ENCODE measurements at regions not wholly inside any gene's neighbourhood (a gene's known extent, or its start where the extent isn't known, plus 50 kb on each side); places are given as distances from the start of the nearest gene placed in this dataset.

DNA sequence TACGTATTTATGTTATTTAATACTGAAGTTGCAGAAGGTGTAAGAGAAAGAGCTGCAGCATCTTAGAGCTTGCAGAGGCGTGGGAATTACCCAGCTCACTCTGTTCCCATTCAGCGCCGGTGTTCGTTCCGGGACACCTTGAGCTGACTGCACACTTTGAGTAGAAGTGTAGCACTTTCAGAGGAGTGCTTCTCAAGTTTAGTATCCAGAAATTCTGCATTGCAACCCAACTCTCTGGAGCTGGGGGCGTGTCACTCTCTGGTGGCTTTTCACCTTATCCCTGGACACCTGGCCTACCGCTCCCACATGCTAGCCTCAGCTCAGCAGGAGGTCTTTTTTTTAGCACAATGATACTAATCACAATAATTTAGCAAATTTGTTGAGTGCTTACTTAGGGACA is 66.4 kb upstream of the SHH start:
- peaks cover 2% of the 10 kb centered on the region for H3K9me3 ChIP-seq (ENCODE audit: low read depth, low read length)
- no peak overlapping the region for H3K4me2 ChIP-seq (ENCODE audit: insufficient read depth, low read length)
- TF ChIP-seq, protein P1, sequence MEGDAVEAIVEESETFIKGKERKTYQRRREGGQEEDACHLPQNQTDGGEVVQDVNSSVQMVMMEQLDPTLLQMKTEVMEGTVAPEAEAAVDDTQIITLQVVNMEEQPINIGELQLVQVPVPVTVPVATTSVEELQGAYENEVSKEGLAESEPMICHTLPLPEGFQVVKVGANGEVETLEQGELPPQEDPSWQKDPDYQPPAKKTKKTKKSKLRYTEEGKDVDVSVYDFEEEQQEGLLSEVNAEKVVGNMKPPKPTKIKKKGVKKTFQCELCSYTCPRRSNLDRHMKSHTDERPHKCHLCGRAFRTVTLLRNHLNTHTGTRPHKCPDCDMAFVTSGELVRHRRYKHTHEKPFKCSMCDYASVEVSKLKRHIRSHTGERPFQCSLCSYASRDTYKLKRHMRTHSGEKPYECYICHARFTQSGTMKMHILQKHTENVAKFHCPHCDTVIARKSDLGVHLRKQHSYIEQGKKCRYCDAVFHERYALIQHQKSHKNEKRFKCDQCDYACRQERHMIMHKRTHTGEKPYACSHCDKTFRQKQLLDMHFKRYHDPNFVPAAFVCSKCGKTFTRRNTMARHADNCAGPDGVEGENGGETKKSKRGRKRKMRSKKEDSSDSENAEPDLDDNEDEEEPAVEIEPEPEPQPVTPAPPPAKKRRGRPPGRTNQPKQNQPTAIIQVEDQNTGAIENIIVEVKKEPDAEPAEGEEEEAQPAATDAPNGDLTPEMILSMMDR (IDR thresholded peaks at IDR 0.05; ENCODE audit: extremely low read depth, low read depth, low read length): no peak
- H2AFZ ChIP-seq (ENCODE audit: low read length): no peak overlapping the region
- H3K27me3 ChIP-seq (ENCODE audit: insufficient read depth, low read length): no peaks in the 10 kb centered on the region
- no peaks in the 10 kb centered on the region for H3K79me2 ChIP-seq (ENCODE audit: insufficient read depth, low read length)
- H3K27ac ChIP-seq (ENCODE audit: low read depth, low read length): no peak overlapping the region
- H4K20me1 ChIP-seq (ENCODE audit: insufficient read depth, low read length): no peaks in the 10 kb centered on the region
- no peaks in the 10 kb centered on the region for H3K36me3 ChIP-seq (ENCODE audit: insufficient read depth, low read length)
- DNase-seq (ENCODE audit: insufficient read length, low spot score, missing footprints): no peak
- peaks cover 2% of the 10 kb centered on the region for H3K4me1 ChIP-seq (ENCODE audit: insufficient read depth, low read length)
- no peak overlapping the region for H3K4me3 ChIP-seq (ENCODE audit: insufficient read depth, low read length)

GRCh38 chr7:155878250-155878649 is 66.0 kb upstream of the SHH start:
- no peak overlapping the region for H3K27ac ChIP-seq (ENCODE audit: low read depth, low read length)
- peaks cover 2% of the 10 kb centered on the region for H3K4me1 ChIP-seq (ENCODE audit: insufficient read depth, low read length)
- no peaks in the 10 kb centered on the region for H3K36me3 ChIP-seq (ENCODE audit: insufficient read depth, low read length)
- H3K9me3 ChIP-seq (ENCODE audit: low read depth, low read length): peaks cover 2% of the 10 kb centered on the region
- no peaks in the 10 kb centered on the region for H4K20me1 ChIP-seq (ENCODE audit: insufficient read depth, low read length)
- H3K4me2 ChIP-seq (ENCODE audit: insufficient read depth, low read length): no peak overlapping the region
- H3K4me3 ChIP-seq (ENCODE audit: insufficient read depth, low read length): no peak overlapping the region
- no peaks in the 10 kb centered on the region for H3K79me2 ChIP-seq (ENCODE audit: insufficient read depth, low read length)
- DNase-seq (ENCODE audit: insufficient read length, low spot score, missing footprints): no peak
- TF ChIP-seq, protein P1 (IDR thresholded peaks at IDR 0.05; ENCODE audit: extremely low read depth, low read depth, low read length): no peak
- no peaks in the 10 kb centered on the region for H3K27me3 ChIP-seq (ENCODE audit: insufficient read depth, low read length)
- H2AFZ ChIP-seq (ENCODE audit: low read length): no peak overlapping the region

DNA sequence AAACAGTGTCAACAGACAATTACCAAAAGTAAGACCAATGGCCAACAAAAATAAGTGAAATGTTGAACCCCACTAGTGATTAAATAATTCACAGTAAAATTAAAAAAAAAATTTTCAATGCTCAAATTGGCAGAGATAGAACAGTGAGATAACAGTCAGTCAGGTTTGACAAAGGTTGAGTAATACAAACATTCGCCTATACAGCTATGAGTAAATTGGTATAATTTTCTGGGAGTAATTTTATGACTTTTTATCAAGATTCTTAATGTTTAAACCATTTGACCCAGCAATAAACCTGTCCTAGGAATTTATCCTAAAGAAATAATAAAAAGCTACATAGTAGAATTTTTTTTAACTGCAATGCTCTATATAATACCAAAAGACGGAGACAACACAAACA is 64.9 kb upstream of the SHH start:
- Histone ChIP-seq H3K27me3 (ENCODE audit: insufficient read depth, low read length) (no peaks in the 10 kb centered on the region), H3K4me1 (ENCODE audit: insufficient read depth, low read length) (no peaks in the 10 kb centered on the region), H3K9me3 (ENCODE audit: low read depth, low read length) (peaks cover 2% of the 10 kb centered on the region), H4K20me1 (ENCODE audit: insufficient read depth, low read length) (no peaks in the 10 kb centered on the region), H3K79me2 (ENCODE audit: insufficient read depth, low read length) (no peaks in the 10 kb centered on the region), H2AFZ (ENCODE audit: low read length) (no peak overlapping the region), H3K4me3 (ENCODE audit: insufficient read depth, low read length) (no peak overlapping the region), H3K36me3 (ENCODE audit: insufficient read depth, low read length) (no peaks in the 10 kb centered on the region), H3K4me2 (ENCODE audit: insufficient read depth, low read length) (no peak overlapping the region), H3K27ac (ENCODE audit: low read depth, low read length) (no peak overlapping the region)
- no peak for DNase-seq (ENCODE audit: insufficient read length, low spot score, missing footprints)
- TF ChIP-seq, protein P1 (IDR thresholded peaks at IDR 0.05; ENCODE audit: extremely low read depth, low read depth, low read length): no peak

GRCh38 chr7:155874411-155874810 is 62.1 kb upstream of the SHH start:
- Histone ChIP-seq H3K9me3 (ENCODE audit: low read depth, low read length) (no peaks in the 10 kb centered on the region), H3K27me3 (ENCODE audit: insufficient read depth, low read length) (no peaks in the 10 kb centered on the region), H3K27ac (ENCODE audit: low read depth, low read length) (no peak overlapping the region), H3K36me3 (ENCODE audit: insufficient read depth, low read length) (no peaks in the 10 kb centered on the region), H2AFZ (ENCODE audit: low read length) (no peak overlapping the region), H3K4me3 (ENCODE audit: insufficient read depth, low read length) (no peak overlapping the region), H4K20me1 (ENCODE audit: insufficient read depth, low read length) (no peaks in the 10 kb centered on the region), H3K79me2 (ENCODE audit: insufficient read depth, low read length) (no peaks in the 10 kb centered on the region), H3K4me2 (ENCODE audit: insufficient read depth, low read length) (no peak overlapping the region), H3K4me1 (ENCODE audit: insufficient read depth, low read length) (no peaks in the 10 kb centered on the region)
- DNase-seq (ENCODE audit: insufficient read length, low spot score, missing footprints): no peak
- TF ChIP-seq, protein P1 (IDR thresholded peaks at IDR 0.05; ENCODE audit: extremely low read depth, low read depth, low read length): no peak

Measured in osteoblast (primary cell).